GM23248 (cell line): ENCODE measurements at regions not wholly inside any gene's neighbourhood (a gene's known extent, or its start where the extent isn't known, plus 50 kb on each side); places are given as distances from the start of the nearest gene placed in this dataset.

Experiments
- EZH2 ChIP-seq: fragments of 200-600 bp; sonication (generic); IDR thresholded peaks from 2 replicates; pipeline ENCODE4 v1.6.1; 2018; ENCODE audit warnings: antibody characterized with exemption, mild to moderate bottlenecking; ENCODE audit not compliant: insufficient read depth, poor library complexity, severe bottlenecking
- EZH2phosphoT487 ChIP-seq: fragments of 200-600 bp; sonication (generic); IDR thresholded peaks from 2 replicates; pipeline ENCODE4 v1.6.1; 2018; ENCODE audit warnings: antibody characterized with exemption, moderate library complexity, mild to moderate bottlenecking, low read depth; ENCODE audit not compliant: insufficient read depth

GRCh38 chr5:61816146-61816545, 484.1 kb downstream of the ZSWIM6 start:
- TF ChIP-seq EZH2 (no peak), EZH2phosphoT487 (no peak)
